ENCODE measurements at regions not wholly inside any gene's neighbourhood (a gene's known extent, or its start where the extent isn't known, plus 50 kb on each side); places are given as distances from the start of the nearest gene placed in this dataset.

GRCh38 chr3:34973586-34973985 lies 665.7 kb upstream of the ARPP21 start:
- intact Hi-C loops (cut with DNase I), result no loop called here
- Histone ChIP-seq H3K4me1 (no peaks in the 10 kb centered on the region), H3K9me3 (peaks cover 0 to 25% of the 10 kb centered on the region in 2 donors), H3K4me3 (no peak overlapping the region), H3K27ac (no peak overlapping the region), H3K36me3 (no peaks in the 10 kb centered on the region), H3K27me3 (no peaks in the 10 kb centered on the region)
- DNase-seq (no peak), ATAC-seq (no peak)
- no peak for TF ChIP-seq CTCF (IDR thresholded peaks at IDR 0.05)

GRCh38 chr3:34983631-34984030 lies 655.7 kb upstream of the ARPP21 start:
- H3K36me3 ChIP-seq, result no peaks in the 10 kb centered on the region
- TF ChIP-seq CTCF (IDR thresholded peaks at IDR 0.05), result no peak
- intact Hi-C loops (cut with DNase I), result no loop called here
- no peak for ATAC-seq
- no peak overlapping the region for H3K4me3 ChIP-seq
- no peak overlapping the region for H3K27ac ChIP-seq
- H3K27me3 ChIP-seq, result no peaks in the 10 kb centered on the region
- no peak for DNase-seq
- H3K9me3 ChIP-seq, result peaks cover 0 to 10% of the 10 kb centered on the region in 2 donors
- no peaks in the 10 kb centered on the region for H3K4me1 ChIP-seq

- peak in 1 of 4 donors; percentile 64 for DNase-seq
- H3K27ac ChIP-seq, result no peak overlapping the region
- H3K27me3 ChIP-seq, result no peaks in the 10 kb centered on the region
- TF ChIP-seq CTCF (IDR thresholded peaks at IDR 0.05), result no peak
- no peaks in the 10 kb centered on the region for H3K36me3 ChIP-seq
- H3K4me1 ChIP-seq, result no peaks in the 10 kb centered on the region
- intact Hi-C loops (cut with DNase I), result no loop called here
- no peak overlapping the region for H3K4me3 ChIP-seq
- ATAC-seq, result no peak
- H3K9me3 ChIP-seq, result peaks cover 0 to 16% of the 10 kb centered on the region in 2 donors
These were observed 651.0 kb upstream of the ARPP21 start for GRCh38 chr3:34988296-34988695.

GRCh38 chr3:34995796-34996430 lies 643.4 kb upstream of the ARPP21 start:
- DNase-seq, result no peak
- no peaks in the 10 kb centered on the region for H3K9me3 ChIP-seq
- no peak for ATAC-seq
- no peaks in the 10 kb centered on the region for H3K36me3 ChIP-seq
- no peak overlapping the region for H3K27ac ChIP-seq
- no peak for TF ChIP-seq CTCF (IDR thresholded peaks at IDR 0.05)
- intact Hi-C loops (cut with DNase I), result no loop called here
- no peak overlapping the region for H3K4me3 ChIP-seq
- no peaks in the 10 kb centered on the region for H3K4me1 ChIP-seq
- no peaks in the 10 kb centered on the region for H3K27me3 ChIP-seq

- DNase-seq, result no peak
- no peak for ATAC-seq
- H3K36me3 ChIP-seq, result no peaks in the 10 kb centered on the region
- no peak overlapping the region for H3K4me3 ChIP-seq
- no peak overlapping the region for H3K27ac ChIP-seq
- no peaks in the 10 kb centered on the region for H3K4me1 ChIP-seq
- H3K9me3 ChIP-seq, result no peaks in the 10 kb centered on the region
- intact Hi-C loops (cut with DNase I), result no loop called here
- no peaks in the 10 kb centered on the region for H3K27me3 ChIP-seq
- TF ChIP-seq CTCF (IDR thresholded peaks at IDR 0.05), result no peak
These were observed 640.4 kb upstream of the ARPP21 start for GRCh38 chr3:34998902-34999301.

Data from left lung (tissue), 4 donors.